Right renal cortex interstitium (tissue), 3 donors: ENCODE measurements at regions not wholly inside any gene's neighbourhood (a gene's known extent, or its start where the extent isn't known, plus 50 kb on each side); places are given as distances from the start of the nearest gene placed in this dataset.
"Not testable (repeated sequence)": the region's sequence is repeated elsewhere in the genome, so short reads cannot be mapped to it uniquely, and the experiment has no call there.

Experiments
- DNase-seq, 3 donors: peaks; one replicate each; pipeline ENCODE4 v3.0.0-alpha.2; 2013; ENCODE audit warnings: low read depth in 3 of 3, low spot score in 2 of 3

DNA sequence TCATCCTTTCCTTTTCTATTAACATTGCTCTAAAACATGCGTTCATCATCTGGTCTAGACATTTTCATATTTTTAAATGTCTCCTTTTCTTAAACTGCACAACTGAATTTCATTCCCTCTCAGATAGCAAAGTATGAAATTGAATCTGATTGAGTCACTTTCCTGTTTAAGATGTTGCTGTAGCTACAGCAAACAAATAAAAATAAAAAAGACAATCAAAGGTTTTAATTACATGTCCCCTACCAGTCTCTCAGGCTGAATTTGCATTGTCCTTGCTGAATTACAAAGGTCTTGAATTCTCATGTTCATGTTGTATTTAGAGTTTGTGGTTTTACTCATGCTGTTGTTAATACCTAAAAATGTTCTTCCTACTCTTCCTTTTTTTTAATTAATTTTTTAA is 537.9 kb upstream of the LRATD1 start:
- DNase-seq = no peak

DNA sequence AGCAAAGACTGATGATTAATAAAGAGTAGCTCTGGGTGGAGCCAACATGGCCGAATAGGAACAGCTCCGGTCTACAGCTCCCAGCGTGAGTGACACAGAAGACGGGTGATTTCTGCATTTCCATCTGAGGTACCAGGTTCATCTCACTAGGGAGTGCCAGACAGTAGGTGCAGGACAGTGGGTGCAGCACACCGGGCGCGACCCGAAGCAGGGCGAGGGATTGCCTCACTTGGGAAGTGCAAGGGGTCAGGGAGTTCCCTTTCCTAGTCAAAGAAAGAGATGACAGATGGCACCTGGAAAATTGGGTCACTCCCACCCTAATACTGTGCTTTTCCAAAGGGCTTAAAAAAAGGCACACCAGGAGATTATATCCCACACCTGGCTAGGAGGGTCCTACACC is 533.4 kb upstream of the LRATD1 start:
- not testable (repeated sequence) for DNase-seq

DNA sequence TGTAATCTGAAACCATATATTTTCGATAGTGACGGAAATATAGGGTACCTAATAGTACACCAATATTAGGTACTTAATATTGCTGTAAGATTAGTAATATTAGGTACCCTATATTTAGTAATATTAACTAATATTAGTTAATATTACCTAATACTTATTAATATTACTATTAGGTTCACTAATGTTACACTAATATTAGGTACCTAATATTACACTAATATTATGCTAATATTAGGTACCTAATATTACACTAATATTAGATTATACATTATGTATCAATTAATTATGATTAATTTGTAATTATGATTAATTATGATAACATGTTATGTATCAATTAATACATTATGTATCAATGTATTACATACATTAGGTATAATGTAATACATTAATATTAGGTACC is 518.2 kb upstream of the LRATD1 start:
- no peak for DNase-seq

DNA sequence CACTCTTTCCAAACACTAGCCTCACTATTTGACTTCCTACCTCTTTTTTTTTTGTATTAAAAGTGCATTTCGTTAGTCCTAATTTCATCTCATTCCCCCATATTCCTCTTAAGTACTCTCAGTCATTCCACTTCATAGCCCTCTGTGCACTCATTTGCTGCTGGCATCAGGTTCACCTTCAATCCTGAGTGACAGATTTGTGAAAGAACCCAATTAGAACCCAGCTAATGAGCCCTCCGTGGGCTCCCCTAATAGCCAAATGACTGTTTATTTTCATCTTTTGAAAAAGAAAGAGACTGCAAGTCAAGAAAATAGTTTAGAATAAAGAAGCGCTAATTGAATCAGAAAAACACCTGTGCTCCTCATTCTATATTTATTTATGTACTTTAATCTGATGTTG is 512.1 kb upstream of the LRATD1 start:
- no peak for DNase-seq

DNA sequence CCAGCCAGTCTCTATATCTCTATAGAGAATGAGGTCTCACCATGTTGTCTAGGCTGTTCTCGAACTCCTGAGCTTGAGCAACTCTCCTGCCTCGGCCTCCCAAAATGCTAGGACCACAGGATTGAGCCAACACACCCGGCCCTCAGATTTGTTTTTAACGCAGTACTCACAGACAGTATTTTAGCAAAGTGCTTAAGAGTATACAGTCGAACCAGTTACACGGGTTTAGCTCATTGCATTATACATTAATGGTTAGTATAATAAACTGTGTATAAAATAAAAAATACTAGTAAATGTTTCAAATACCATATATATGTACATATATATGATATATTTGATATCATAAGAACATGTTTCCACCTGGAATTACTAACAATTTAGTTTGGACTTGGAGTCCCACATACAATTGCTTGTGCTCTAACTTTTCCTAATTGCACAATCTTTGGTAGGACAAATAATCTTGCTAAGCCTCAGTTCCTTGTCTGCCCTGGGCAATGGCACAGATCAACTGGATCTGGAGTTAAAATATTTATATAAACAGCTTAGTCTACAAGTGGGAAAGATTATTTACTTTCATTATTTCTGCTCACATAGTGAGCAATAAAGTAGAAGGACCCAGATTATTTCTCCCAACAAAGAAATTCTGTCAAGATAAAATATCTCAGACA is 508.9 kb upstream of the LRATD1 start:
- no peak for DNase-seq

DNA sequence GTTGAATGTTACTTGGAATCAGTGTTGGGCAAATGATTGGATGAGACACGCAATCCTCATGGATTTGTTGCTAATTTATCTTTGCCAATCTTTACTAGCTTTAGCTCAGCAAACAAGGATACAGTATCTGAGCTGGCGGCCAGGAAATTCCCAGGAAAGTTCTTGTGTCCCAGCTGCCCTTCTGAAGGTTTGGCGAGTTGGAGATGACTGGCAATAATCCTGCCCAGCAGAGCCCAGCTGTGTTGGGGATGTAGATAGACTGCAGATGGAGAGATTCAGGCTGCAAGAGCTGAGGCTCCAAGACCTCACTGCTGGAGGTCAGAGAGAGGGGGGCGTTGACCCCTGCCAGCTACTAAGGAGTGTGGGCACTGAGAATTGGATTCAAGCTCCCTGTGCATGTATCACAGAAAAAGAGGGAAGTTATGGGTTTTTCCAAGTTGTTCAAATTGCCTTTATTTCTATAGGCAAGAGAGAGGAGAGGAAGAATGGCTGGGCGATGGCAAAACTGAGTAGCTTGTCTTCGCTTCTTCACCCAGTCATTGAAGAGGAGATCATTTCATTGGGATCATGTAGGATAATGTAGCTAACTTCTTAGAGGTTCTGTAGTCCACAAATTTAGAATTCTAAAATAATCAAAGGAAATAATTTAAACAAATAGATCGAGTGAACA is 506.8 kb upstream of the LRATD1 start:
- DNase-seq = no peak

DNA sequence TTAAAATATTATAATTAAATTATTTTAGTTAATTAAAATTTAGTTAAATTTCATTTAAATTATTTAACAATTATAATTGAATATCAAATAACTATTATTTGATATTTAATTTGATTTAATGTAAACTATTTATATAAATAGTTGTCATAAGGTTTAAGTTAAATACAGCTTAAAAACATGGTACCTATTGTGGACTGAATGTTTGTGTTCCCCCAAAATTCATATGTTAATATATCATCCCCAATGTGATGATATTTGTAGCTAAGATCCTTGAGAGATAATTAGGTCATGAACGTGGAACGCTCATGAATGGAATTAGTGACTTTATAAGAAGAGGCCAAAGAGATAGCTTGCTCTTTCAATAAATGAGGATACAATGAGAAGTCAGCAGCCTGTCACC is 505.7 kb upstream of the LRATD1 start:
- no peak for DNase-seq

DNA sequence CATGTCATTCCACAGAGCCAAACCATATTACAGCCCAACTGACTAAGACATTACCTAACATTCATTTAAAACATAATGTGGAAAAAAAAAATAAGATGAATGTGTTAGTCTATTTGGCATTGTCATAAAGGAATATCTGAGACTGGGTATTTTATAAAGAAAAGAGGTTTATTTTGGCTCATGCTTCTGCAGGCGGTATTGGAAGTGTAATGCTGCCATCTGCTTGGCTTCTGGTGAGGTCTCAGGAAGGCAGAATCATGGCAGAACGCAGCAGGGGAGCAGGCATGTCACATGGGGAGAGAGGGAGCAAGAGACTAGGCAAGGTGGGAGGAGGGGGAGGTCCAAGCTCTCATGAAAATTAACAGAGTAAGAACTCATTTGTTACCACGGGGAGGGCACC is 504.8 kb upstream of the LRATD1 start:
- DNase-seq = no peak

DNA sequence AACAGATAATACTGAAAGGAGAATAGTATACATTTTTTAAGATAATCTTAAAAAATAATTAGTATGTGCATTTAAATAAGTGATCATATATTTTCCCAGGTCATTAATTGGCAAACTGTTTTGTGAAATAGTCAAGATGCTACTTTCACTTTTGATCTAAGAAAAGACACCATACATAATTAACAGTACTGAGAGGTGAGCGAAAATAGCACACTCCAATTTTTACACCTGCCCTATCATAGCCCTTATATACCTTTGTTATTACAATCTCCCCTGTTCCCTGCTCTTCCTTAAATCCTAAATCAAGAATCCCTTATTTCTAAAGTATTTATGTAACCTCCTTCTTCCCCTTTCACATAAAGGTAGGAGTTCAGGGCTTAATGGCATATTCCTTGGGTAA is 500.1 kb upstream of the LRATD1 start:
- DNase-seq = no peak

DNA sequence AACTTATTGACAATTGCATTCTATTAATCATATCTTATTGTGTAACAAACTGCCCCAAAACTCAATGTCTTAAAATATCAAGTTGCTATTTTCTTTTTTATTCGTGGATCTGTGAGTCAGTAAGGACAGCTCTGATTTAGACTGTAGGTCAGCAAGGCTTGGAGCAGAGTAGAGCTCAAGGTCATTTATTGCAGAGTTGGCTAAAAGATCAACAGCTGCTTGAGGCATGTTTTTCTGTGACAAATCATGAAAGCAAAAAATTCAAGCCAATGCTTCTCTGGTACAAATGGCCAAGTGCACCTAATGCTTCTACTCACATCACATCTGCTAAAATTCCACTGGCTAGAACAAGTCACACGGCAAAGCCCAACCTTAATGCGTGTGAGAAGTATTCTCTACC is 497.7 kb upstream of the LRATD1 start:
- DNase-seq = no peak

DNA sequence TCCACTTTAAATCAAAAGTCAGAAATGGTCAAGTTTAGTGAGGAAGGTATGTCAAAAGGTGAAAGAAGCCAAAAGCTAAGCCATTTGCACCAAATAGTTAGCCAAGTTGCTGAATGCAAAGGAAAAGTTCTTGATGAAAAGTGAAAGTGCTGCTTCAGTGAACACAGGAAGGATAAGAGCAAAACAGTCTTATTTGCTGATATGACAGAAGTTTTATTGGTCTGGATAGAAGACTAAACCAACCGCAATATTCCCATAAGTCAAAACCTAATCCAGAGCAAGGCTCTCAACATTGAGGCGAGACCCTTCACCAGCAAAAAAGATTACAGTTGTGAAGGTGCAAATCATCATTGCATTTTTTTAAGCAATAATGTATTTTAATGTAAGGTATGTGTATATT is 496.5 kb upstream of the LRATD1 start:
- DNase-seq = no peak

DNA sequence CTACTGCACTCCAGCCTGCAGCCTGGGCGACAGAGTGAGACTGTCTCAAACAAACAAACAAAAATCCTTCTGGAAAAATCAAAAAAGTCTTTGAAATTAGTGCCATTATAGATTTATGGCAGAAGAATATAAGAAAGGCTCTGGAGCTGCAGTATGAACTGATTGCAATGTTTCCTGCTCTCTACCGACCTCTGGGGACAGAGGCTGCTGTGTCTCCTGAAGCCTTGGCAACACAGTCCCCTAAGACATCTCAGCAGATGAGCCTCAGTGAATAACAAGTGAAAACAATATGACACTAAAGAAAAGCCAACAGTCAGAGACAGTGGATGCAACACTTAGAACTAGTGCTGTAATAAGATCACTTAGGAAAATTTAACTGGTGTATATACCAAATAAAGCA is 494.9 kb upstream of the LRATD1 start:
- DNase-seq = no peak

DNA sequence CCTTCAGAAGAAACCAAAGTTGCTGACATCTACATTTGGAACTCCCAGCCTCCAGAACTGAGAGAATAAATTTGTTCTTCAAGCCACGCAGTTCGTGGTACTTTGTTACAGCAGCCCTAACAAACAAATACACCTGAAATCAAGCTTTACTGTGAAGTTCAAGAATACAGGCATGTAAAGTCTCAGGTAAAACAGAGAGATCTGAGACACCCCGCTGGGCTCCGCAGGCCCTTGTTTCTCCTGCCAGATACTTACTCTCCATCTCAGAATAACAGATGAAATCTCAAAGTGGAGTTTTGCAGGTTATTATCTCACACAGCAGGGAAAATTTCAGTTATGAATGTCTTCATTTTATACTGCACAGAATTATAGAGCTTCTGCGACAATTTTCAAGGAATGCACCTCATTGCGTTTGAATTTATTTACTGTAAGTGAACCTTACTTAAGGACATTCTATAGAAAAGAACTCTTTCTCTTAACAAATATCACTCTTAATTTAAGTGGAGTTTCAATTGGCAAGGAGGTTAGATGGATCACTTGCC is 492.4 kb upstream of the LRATD1 start:
- DNase-seq = no peak

DNA sequence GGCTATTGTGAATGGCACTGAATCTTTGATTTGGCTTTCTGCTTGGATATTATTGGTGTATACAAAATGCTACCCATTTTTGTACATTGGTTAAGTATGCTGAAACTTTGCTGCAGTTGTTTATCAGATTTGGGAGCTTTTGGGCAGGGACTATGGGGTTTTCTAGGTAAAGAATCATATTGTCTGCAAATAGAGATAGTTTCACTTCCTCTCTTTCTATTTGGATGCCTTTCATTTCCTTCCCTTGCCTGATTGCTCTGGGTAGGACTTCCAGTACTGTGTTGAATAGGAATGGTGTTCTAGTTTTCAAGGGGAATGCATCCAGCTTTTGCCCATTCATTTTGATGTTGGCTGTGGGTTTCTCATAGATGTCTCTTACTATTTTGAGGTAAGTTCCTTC is 489.1 kb upstream of the LRATD1 start:
- DNase-seq = no peak

DNA sequence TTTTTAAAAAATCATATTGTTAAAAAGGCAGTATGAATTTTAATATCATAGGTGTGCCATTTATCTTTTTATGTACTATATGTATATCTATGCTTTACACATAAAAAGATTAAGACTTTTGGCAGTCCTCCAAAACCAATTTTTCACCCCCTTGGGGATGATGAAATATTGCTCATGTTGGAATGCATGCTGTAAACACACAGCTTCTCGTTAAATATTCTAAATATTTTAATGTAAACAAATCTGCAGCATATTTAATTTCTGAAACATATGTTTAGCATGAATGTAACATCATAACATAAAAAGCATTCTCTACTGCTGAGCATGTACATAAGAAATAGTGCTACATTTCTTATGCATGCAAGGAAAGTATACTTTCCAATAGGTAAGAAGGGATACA is 484.3 kb upstream of the LRATD1 start:
- no peak for DNase-seq

DNA sequence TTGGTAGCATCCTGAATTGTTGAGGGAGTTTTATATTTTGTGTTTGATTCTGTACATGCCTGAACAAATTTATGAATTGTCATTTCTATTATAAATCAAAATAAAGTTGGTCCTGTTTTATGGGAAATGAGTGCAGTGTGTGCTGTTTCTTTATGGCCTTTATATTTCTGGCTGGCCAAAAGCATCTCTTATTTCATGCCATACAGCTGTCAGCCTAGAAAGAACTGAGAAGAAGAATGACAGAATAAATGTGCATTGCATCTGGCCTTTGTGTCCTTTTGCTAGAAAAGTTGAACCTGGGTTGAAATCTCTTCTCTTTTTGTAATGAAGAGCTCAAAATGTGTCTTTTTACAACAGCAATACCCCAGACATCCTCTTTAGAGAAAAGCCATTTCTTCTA is 474.7 kb upstream of the LRATD1 start:
- no peak for DNase-seq

DNA sequence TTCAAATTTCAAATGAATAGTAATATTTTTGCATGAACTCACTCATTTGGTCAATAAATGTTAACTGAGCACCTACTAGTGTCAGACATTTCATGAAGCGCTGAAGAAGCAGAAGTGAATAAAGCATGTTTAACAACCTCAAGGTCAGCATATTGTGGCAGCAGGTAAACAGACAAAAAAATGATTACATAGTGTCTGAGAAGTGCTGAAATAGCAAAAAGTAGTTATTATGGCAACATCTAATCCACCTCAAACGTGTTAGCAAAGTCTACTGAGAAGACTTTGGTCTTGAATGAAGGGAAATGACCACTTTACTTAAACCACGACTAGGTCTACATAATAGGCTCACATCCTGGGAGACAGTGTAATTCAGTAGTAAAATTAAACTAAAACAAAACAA is 452.2 kb upstream of the LRATD1 start:
- no peak for DNase-seq

DNA sequence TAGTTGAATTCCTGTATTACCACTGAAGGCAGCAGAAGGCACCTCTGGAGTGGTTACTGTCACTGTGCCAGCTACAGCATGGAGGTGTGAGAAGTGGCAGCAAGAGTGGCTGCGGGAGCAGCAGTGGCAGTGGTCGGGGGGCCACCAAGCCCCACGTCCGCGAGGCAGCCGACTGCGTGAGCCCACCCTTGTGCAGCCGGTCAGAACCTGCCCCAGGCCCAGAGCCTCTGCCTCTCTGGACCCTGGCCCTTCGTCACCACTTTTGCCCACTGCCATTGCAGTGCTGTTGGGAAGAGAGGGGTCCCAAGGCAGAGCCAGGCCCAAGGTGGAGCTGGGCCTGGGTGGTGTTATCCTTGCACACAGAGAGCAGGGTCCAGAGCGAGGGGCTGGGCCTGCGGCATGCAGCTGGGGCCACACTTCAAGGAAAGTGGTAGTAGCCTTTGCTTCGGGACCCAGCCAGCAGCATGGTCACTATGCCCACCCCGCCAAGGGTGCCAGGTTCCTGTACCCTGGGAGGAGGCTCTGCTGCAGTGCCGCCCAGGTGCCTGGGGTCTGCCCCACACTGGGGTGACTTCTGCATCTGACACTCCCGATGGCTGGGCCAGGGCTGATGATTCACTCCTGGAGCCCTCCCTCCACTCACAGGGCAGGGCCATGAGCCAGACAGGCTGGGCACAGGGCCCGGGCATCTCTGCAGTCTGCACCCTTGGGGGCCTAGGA is 450.1 kb upstream of the LRATD1 start:
- no peak for DNase-seq

DNA sequence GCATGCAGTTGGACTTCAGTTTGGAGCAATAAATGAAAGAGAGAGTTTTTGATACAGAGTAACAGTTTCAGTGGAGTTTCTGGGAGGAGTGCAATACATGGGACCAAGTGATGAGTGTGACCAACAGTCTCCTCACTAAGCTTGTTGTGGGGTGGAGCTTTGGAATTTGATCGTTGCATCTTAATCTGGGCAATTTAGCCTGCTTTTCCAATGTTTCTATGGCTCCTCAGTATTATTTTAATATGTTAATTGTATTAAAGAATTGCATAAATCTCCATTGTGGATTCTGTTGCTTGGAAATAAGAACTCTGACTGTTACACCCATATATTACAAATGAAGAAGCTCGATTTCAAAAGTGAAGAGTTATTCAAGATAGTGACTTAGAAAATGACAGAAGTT is 446.6 kb upstream of the LRATD1 start:
- no peak for DNase-seq

DNA sequence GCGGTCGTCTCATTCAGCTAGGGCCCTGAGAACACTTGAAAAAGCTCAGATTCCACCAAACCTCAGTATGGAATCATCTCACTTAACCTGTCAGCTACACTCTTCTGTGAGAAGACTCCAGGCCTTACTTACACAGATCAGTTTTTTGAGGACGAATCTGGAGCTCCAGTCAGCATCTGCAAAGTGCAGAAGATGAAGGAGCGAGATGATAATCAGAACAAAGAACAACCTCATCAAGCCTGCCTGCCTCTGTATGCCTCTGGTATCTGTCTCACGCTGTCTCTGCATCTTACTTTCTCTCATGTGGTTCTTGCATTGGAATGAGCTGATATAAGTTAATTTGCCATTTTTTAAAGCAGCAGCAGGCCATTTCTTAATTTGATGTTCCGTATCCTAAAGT is 444.1 kb upstream of the LRATD1 start:
- DNase-seq = no peak

DNA sequence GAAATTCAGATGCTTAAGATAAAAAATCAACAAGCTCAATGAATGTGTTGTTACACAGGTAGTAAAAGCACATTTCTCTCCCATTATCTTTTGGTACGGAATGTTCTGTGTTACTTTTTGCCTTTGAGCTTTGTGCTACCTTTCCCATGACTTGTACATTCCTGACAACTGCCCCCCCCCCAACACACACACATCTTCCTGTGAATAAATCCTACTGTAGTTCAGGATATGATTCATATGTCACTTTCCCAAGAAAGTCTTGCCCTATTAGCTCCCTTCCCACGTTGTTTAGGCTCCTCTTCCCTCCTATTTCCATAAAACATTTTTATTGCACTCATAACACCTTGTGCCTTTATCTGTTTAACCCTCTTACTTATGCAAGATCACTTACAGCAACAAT is 442.6 kb upstream of the LRATD1 start:
- no peak for DNase-seq

DNA sequence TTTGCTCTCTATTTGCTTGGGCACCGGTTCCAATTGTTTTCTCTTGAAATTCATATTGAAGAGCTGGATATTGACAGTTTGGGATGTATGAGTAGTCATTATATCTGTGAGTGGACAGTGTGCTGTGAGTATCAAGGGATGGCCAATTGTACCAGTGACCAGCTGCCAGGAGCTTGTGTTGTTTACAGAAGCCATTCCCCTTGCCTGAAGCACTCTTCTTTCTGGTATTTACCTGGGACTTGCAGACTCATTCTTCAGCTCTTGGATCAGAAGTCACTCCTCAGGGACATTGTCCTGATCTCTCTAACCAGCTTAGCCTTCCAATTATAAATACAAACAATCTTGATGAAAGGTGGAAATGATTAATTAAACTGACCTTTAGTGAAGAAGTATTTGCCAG is 438.3 kb upstream of the LRATD1 start:
- DNase-seq = no peak
